ENCODE measurements at regions not wholly inside any gene's neighbourhood (a gene's known extent, or its start where the extent isn't known, plus 50 kb on each side); places are given as distances from the start of the nearest gene placed in this dataset.
A peak's percentile ranks its signal among the peaks of the same experiment; 100 is the strongest.

DNA sequence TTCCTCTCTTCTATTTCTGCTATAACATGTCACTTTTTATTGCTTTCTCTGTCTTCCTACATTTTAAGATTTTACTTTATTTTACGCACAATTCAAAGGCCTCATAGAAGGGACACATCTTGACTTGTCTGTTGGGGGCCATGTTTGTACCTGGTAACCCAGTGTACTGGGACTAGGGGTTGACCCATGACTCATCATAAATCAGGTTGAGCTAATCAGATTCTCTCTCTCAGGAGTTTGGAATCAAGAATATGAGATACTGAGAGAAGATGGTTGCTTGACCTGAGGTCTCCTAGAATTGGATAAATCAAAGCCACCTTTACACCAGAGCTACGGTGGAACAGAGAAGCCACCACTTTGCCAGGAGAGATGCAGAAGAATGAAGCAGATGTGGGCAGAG lies 153.0 kb downstream of the UXS1 start:
- Histone ChIP-seq H3K27ac (ENCODE audit: low read depth, low read length) (no peak overlapping the region), H3K36me3 (ENCODE audit: control insufficient read depth, insufficient read depth, low read length) (no peaks in the 10 kb centered on the region), H3K27me3 (ENCODE audit: control insufficient read depth, insufficient read depth, low read length) (no peaks in the 10 kb centered on the region), H3K4me1 (ENCODE audit: control insufficient read depth, insufficient read depth, low read length) (peaks cover 15% of the 10 kb centered on the region), H3K9me3 (ENCODE audit: control insufficient read depth, insufficient read depth, low read length) (no peaks in the 10 kb centered on the region), H3K4me3 (ENCODE audit: low read depth, low read length) (no peak overlapping the region)
- DNase-seq (ENCODE audit: low read depth in 4 of 6, low spot score in 6 of 6) = no peak
- 83% methylated on average over 1 of the region's 2 CpGs for WGBS (ENCODE audit: insufficient coverage)

DNA sequence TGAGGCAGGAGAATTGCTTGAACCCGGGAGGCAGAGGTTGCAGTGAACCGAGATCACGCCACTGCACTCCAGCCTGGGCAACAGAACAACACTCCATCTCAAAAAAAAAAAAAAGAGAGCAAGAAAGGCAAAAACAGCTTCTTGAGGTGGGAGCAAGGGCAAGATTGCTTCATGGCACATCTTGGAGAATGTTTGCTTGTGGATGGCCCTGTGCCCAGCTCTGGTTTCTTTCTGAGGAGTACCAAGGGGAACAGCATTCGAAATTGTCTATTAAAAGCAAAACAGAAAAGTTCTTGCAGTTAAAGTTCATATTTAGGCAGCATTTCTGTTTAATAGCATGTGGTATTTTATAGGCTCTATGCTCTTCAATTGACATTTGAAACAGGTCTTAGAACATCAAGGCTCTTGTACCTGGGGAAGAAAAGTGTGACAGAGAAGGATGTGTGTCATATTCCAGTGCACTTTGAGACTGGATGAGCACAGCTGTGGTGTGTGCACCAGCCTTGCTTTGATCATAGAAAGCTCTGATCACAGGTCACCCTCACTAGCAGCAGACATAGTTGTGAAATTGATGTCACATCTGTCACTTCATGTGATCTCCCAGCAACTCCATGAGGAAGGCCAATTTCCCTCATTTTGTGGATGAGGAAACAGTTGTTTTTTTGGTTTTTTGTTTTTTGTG lies 154.3 kb downstream of the UXS1 start:
- peaks cover 15% of the 10 kb centered on the region for H3K4me1 ChIP-seq (ENCODE audit: control insufficient read depth, insufficient read depth, low read length)
- H3K36me3 ChIP-seq (ENCODE audit: control insufficient read depth, insufficient read depth, low read length) = no peaks in the 10 kb centered on the region
- 88% methylated on average over 1 of the region's 4 CpGs for WGBS (ENCODE audit: insufficient coverage)
- H3K9me3 ChIP-seq (ENCODE audit: control insufficient read depth, insufficient read depth, low read length) = no peaks in the 10 kb centered on the region
- no peak overlapping the region for H3K4me3 ChIP-seq (ENCODE audit: low read depth, low read length)
- no peaks in the 10 kb centered on the region for H3K27me3 ChIP-seq (ENCODE audit: control insufficient read depth, insufficient read depth, low read length)
- no peak overlapping the region for H3K27ac ChIP-seq (ENCODE audit: low read depth, low read length)
- no peak for DNase-seq (ENCODE audit: low read depth in 4 of 6, low spot score in 6 of 6)

DNA sequence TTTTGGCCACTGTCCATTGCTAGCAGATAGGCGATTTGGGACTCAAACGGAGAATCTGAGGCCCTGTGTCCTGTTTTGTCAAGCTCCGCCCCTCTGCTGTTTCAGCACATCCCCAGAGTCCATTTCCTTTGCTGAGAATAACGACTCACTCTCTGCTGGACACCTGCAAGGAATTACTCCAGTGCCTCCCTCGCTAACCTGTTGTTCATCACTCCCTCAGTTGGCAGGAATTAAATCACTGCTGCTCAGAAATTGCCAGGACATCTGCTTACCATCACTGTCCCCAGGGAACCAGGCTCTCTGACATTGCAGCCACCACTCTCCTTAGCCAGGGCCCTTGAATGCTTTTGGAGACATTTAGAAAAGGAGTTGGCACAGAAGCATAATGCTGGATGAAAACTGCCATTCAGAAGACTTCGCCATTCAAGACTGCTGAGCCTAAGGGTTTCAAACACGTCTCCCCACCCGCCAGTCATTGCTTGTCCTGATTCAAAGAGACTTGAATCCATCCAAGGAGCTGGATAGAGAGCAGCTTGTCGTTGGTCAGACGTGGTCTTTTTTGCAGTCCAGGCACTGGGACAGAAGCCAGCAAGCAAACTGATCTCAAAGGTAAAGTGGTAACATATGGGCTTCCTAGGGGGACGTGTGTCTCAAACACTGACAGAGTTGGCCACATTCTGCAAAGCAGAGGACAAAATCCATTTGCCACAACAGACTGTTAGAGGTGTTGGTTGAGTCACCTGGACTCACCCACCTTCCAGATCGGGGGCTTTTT lies 155.3 kb downstream of the UXS1 start:
- Histone ChIP-seq H3K27me3 (ENCODE audit: control insufficient read depth, insufficient read depth, low read length) (no peaks in the 10 kb centered on the region), H3K4me1 (ENCODE audit: control insufficient read depth, insufficient read depth, low read length) (peaks cover 15% of the 10 kb centered on the region), H3K4me3 (ENCODE audit: low read depth, low read length) (no peak overlapping the region), H3K27ac (ENCODE audit: low read depth, low read length) (no peak overlapping the region), H3K36me3 (ENCODE audit: control insufficient read depth, insufficient read depth, low read length) (no peaks in the 10 kb centered on the region), H3K9me3 (ENCODE audit: control insufficient read depth, insufficient read depth, low read length) (no peaks in the 10 kb centered on the region)
- WGBS (ENCODE audit: insufficient coverage) = 39% methylated on average over 12 of the region's 12 CpGs
- DNase-seq (ENCODE audit: low read depth in 4 of 6, low spot score in 6 of 6) = peak in 5 of 6 donors; percentile 20 to 78 (median 38)

DNA sequence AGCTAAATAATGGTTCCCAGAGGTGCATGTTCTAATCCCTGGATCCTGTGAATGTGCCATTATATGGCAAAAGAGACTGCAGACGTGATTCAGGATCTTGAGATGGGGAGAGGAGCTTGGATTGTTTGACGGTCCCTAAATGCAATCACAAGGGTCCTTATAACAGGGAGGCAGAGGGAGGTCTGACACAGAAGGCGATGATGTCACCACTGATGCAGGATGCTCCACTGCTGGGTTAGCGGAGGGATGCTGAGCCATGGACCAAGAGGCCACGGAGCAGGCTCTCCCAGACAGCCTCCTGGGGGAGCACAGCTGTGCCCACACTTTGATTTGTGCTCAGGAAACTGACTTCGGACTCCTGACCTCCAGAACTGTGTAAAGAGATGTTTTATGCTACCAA lies 156.2 kb downstream of the UXS1 start:
- DNase-seq (ENCODE audit: low read depth in 4 of 6, low spot score in 6 of 6) = no peak
- peaks cover 15% of the 10 kb centered on the region for H3K4me1 ChIP-seq (ENCODE audit: control insufficient read depth, insufficient read depth, low read length)
- H3K9me3 ChIP-seq (ENCODE audit: control insufficient read depth, insufficient read depth, low read length) = no peaks in the 10 kb centered on the region
- H3K27ac ChIP-seq (ENCODE audit: low read depth, low read length) = no peak overlapping the region
- H3K36me3 ChIP-seq (ENCODE audit: control insufficient read depth, insufficient read depth, low read length) = no peaks in the 10 kb centered on the region
- 70% methylated on average over 5 of the region's 6 CpGs for WGBS (ENCODE audit: insufficient coverage)
- no peaks in the 10 kb centered on the region for H3K27me3 ChIP-seq (ENCODE audit: control insufficient read depth, insufficient read depth, low read length)
- no peak overlapping the region for H3K4me3 ChIP-seq (ENCODE audit: low read depth, low read length)

DNA sequence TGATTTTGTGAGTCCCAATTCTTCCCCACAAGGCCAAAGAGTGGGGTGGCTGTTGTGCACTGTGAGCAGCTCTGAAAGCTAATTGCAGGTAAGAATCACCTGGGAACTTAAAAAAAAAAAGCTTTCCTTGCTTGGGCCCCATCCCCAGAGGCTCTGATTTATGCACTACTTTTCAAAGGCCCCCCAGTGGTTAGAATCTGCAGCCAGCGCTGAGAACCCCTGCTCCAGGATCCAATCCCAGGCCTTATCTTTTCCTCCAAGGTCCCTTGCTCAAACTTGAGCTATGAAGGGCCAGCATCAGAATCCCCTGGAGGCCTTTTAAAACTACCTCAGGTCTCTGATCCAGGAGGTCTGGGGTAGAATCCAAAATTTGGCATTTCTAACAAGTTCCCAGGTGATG lies 156.8 kb downstream of the UXS1 start:
- H3K36me3 ChIP-seq (ENCODE audit: control insufficient read depth, insufficient read depth, low read length) = no peaks in the 10 kb centered on the region
- WGBS (ENCODE audit: insufficient coverage) = 88% methylated on average over 1 of the region's 1 CpG
- H3K9me3 ChIP-seq (ENCODE audit: control insufficient read depth, insufficient read depth, low read length) = no peaks in the 10 kb centered on the region
- H3K4me3 ChIP-seq (ENCODE audit: low read depth, low read length) = no peak overlapping the region
- DNase-seq (ENCODE audit: low read depth in 4 of 6, low spot score in 6 of 6) = no peak
- no peaks in the 10 kb centered on the region for H3K27me3 ChIP-seq (ENCODE audit: control insufficient read depth, insufficient read depth, low read length)
- H3K4me1 ChIP-seq (ENCODE audit: control insufficient read depth, insufficient read depth, low read length) = peaks cover 15% of the 10 kb centered on the region
- H3K27ac ChIP-seq (ENCODE audit: low read depth, low read length) = no peak overlapping the region

DNA sequence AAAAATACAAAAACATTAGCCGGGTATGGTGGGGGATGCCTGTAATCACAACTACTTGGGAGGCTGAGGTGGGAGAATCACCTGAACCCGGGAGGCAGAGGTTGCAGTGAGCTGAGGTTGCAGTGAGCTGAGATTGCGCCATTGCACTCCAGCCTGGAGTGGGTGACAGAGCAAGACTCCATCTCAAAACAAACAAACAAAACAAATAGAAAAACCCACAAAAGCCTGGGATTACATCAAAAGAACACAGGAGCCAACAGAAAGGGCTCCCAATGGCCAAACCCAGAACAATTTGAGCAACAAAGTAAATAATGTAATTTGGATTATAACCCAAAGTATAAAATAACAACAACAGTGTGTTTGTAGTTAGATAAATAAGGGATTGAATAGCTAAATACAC lies 159.8 kb downstream of the UXS1 start:
- H3K4me3 ChIP-seq (ENCODE audit: low read depth, low read length) = no peak overlapping the region
- WGBS (ENCODE audit: insufficient coverage) = no CpG with 5 or more reads among the region's 3 CpGs
- H3K4me1 ChIP-seq (ENCODE audit: control insufficient read depth, insufficient read depth, low read length) = peaks cover 22% of the 10 kb centered on the region
- H3K36me3 ChIP-seq (ENCODE audit: control insufficient read depth, insufficient read depth, low read length) = no peaks in the 10 kb centered on the region
- H3K27me3 ChIP-seq (ENCODE audit: control insufficient read depth, insufficient read depth, low read length) = no peaks in the 10 kb centered on the region
- H3K27ac ChIP-seq (ENCODE audit: low read depth, low read length) = no peak overlapping the region
- DNase-seq (ENCODE audit: low read depth in 4 of 6, low spot score in 6 of 6) = no peak
- H3K9me3 ChIP-seq (ENCODE audit: control insufficient read depth, insufficient read depth, low read length) = no peaks in the 10 kb centered on the region

DNA sequence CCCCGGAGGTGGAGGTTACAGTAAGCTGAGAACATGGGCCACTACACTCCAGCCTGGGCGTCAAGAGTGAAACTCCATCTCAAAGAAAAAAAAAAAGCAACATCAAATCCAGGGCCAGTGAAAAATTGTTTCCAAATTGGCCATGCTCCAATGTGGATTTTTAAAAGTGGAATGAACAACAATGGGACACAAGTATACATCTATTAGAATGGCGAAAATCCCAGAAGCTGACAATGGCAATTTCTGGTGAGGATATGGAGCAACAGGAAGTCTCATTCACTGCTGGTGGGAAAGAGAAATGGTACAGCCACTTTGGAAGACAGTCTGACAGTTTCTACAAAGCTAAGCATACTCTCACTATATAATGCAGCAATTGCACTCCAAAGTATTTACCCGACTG lies 161.4 kb downstream of the UXS1 start:
- WGBS (ENCODE audit: insufficient coverage) = 100% methylated on average over 2 of the region's 4 CpGs
- H3K27ac ChIP-seq (ENCODE audit: low read depth, low read length) = no peak overlapping the region
- no peaks in the 10 kb centered on the region for H3K36me3 ChIP-seq (ENCODE audit: control insufficient read depth, insufficient read depth, low read length)
- DNase-seq (ENCODE audit: low read depth in 4 of 6, low spot score in 6 of 6) = no peak
- H3K4me1 ChIP-seq (ENCODE audit: control insufficient read depth, insufficient read depth, low read length) = peaks cover 8% of the 10 kb centered on the region
- no peaks in the 10 kb centered on the region for H3K9me3 ChIP-seq (ENCODE audit: control insufficient read depth, insufficient read depth, low read length)
- no peaks in the 10 kb centered on the region for H3K27me3 ChIP-seq (ENCODE audit: control insufficient read depth, insufficient read depth, low read length)
- H3K4me3 ChIP-seq (ENCODE audit: low read depth, low read length) = no peak overlapping the region

DNA sequence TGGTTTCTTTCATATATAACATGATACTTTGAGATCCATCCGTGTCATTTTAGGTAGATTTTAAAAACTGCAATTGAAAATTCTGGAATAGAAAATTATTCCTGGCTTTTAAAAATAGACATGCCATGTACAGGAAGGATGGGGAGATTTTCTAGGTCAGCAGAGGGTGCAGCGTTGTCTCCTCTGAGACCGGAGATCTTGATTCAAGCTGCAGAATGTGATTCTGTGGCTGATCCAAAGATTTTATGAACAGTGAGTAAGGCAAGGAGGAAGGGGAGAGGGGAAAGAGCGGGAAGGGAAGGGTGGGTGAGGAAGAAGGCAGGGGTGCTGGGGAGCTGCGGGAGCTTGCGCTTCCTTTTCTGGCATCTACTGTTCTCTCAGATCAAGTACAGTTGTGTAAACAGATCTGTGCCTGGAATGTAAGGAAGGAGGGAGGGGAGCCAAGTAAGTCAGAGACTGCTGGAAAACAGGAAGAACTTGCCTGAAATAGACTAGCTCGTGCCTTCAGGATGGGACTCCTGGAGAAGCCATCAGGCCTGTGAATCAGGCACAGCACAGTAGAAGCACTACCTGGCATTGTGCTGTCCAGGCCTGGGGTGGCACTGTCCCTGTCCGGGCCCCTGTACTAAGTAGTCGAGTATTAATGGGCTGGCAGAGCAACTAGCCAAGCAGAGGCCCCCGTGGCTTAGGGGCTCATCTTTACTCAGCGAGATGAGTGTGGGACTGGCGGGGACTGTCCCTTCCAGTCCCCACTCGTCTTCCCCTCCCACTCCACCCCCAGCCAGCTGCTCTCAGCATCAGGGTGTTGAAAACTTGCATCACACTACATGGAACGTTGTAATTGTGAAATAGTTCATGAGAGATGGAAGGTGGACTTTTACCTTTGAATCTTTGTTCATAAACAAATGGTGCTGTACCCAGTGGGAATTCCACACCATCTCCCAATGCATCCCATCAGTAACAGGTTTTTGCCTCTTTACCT lies 163.5 kb downstream of the UXS1 start:
- DNase-seq (ENCODE audit: low read depth in 4 of 6, low spot score in 6 of 6) = peak in 2 of 6 donors; percentile 24 to 90
- WGBS (ENCODE audit: insufficient coverage) = 49% methylated on average over 9 of the region's 14 CpGs
- Histone ChIP-seq H3K27me3 (ENCODE audit: control insufficient read depth, insufficient read depth, low read length) (no peaks in the 10 kb centered on the region), H3K27ac (ENCODE audit: low read depth, low read length) (peak overlapping the region; percentile 84), H3K4me3 (ENCODE audit: low read depth, low read length) (no peak overlapping the region), H3K4me1 (ENCODE audit: control insufficient read depth, insufficient read depth, low read length) (peaks cover 8% of the 10 kb centered on the region), H3K9me3 (ENCODE audit: control insufficient read depth, insufficient read depth, low read length) (no peaks in the 10 kb centered on the region), H3K36me3 (ENCODE audit: control insufficient read depth, insufficient read depth, low read length) (no peaks in the 10 kb centered on the region)

DNA sequence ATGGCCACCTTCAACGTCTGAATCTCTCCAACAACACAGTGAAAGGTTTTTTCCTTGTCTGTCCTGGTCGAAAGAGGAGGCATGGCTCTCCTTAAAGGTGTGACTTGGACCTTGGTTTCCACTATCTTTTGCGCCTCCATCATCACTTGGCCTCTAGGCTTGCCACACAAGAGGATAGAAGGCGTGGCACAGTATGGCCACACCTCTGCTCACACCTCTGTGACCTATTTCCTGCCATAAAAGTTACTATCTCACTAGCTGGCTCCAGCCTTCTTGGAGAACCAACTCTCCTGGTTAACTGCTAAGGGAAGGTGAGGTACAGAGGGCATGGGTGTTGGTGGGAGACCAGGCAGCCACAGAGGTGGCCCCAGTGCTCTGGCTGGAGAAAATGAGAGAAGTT lies 165.9 kb downstream of the UXS1 start:
- Histone ChIP-seq H3K36me3 (ENCODE audit: control insufficient read depth, insufficient read depth, low read length) (no peaks in the 10 kb centered on the region), H3K4me1 (ENCODE audit: control insufficient read depth, insufficient read depth, low read length) (peaks cover 8% of the 10 kb centered on the region), H3K27me3 (ENCODE audit: control insufficient read depth, insufficient read depth, low read length) (no peaks in the 10 kb centered on the region), H3K4me3 (ENCODE audit: low read depth, low read length) (no peak overlapping the region), H3K27ac (ENCODE audit: low read depth, low read length) (no peak overlapping the region), H3K9me3 (ENCODE audit: control insufficient read depth, insufficient read depth, low read length) (no peaks in the 10 kb centered on the region)
- WGBS (ENCODE audit: insufficient coverage) = 94% methylated on average over 2 of the region's 4 CpGs
- no peak for DNase-seq (ENCODE audit: low read depth in 4 of 6, low spot score in 6 of 6)

Measured in spinal cord (tissue), 9 donors.